SH-SY5Y (cell line): ENCODE measurements at regions not wholly inside any gene's neighbourhood (a gene's known extent, or its start where the extent isn't known, plus 50 kb on each side); places are given as distances from the start of the nearest gene placed in this dataset.

Experiments used
- GATA2 ChIP-seq: IDR thresholded peaks from 2 replicates; pipeline ENCODE4 v1.6.1; 2011; ENCODE audit warnings: mild to moderate bottlenecking, low read depth, low read length
- GATA3 ChIP-seq: IDR thresholded peaks from 2 replicates; pipeline ENCODE4 v1.6.1; 2011; ENCODE audit warnings: low read depth, mild to moderate bottlenecking, low read length, moderate library complexity

GRCh38 chr2:129142465-129142864 is 823.8 kb upstream of the HS6ST1 start:
- TF ChIP-seq GATA2 (no peak), GATA3 (no peak)
